ENCODE measurements at regions not wholly inside any gene's neighbourhood (a gene's known extent, or its start where the extent isn't known, plus 50 kb on each side); places are given as distances from the start of the nearest gene placed in this dataset.
"Not testable (repeated sequence)": the region's sequence is repeated elsewhere in the genome, so short reads cannot be mapped to it uniquely, and the experiment has no call there.

- TF ChIP-seq ZFX (IDR thresholded peaks at IDR 0.05; ENCODE audit: borderline replicate concordance) (no peak), CTCF (IDR thresholded peaks at IDR 0.05) (no peak)
- no peak overlapping the region for H3K27ac ChIP-seq
Measured at GRCh38 chr6:141830530-141830929, 302.2 kb upstream of the GJE1 start.

GRCh38 chr6:141829566-141830360 is 303.0 kb upstream of the GJE1 start:
- TF ChIP-seq ZFX (IDR thresholded peaks at IDR 0.05; ENCODE audit: borderline replicate concordance) (no peak), CTCF (IDR thresholded peaks at IDR 0.05) (no peak)
- H3K27ac ChIP-seq: no peak overlapping the region

- TF ChIP-seq CTCF (IDR thresholded peaks at IDR 0.05) (no peak), ZFX (IDR thresholded peaks at IDR 0.05; ENCODE audit: borderline replicate concordance) (no peak)
- H3K27ac ChIP-seq: no peak overlapping the region
Measured at GRCh38 chr6:141824350-141824749, 308.4 kb upstream of the GJE1 start.

GRCh38 chr6:141815039-141815438 is 317.7 kb upstream of the GJE1 start:
- H3K27ac ChIP-seq: not testable (repeated sequence)

- H3K27ac ChIP-seq: no peak overlapping the region
- TF ChIP-seq ZFX (IDR thresholded peaks at IDR 0.05; ENCODE audit: borderline replicate concordance) (no peak), CTCF (IDR thresholded peaks at IDR 0.05) (no peak)
Measured at GRCh38 chr6:141809901-141810300, 322.8 kb upstream of the GJE1 start.

- no peak for TF ChIP-seq CTCF (IDR thresholded peaks at IDR 0.05)
- no peak for TF ChIP-seq ZFX (IDR thresholded peaks at IDR 0.05; ENCODE audit: borderline replicate concordance)
Measured at GRCh38 chr6:141808662-141809061, 324.1 kb upstream of the GJE1 start.

GRCh38 chr6:141800973-141801372 is 331.8 kb upstream of the GJE1 start:
- H3K27ac ChIP-seq: not testable (repeated sequence)

More at GRCh38 chr6:141808662-141809061, 324.1 kb upstream of the GJE1 start:
- no peak overlapping the region for H3K27ac ChIP-seq

- TF ChIP-seq CTCF (IDR thresholded peaks at IDR 0.05) (no peak), ZFX (IDR thresholded peaks at IDR 0.05; ENCODE audit: borderline replicate concordance) (no peak)
- no peak overlapping the region for H3K27ac ChIP-seq
Measured at GRCh38 chr6:141790921-141791320, 341.8 kb upstream of the GJE1 start.
